Muscle layer of duodenum (tissue), 2 donors: ENCODE measurements at regions not wholly inside any gene's neighbourhood (a gene's known extent, or its start where the extent isn't known, plus 50 kb on each side); places are given as distances from the start of the nearest gene placed in this dataset.

ENCODE experiments used
- H3K27ac ChIP-seq: one replicate; pipeline ENCODE4 v1.7.0; 2013; ENCODE audit warnings: mild to moderate bottlenecking, low read length
- H3K27me3 ChIP-seq: one replicate; pipeline ENCODE4 v1.7.0; 2013; ENCODE audit warnings: low read depth, mild to moderate bottlenecking, control low read depth, low read length
- H3K36me3 ChIP-seq, 2 donors: one replicate each; pipeline ENCODE4 v1.7.0; 2013; ENCODE audit warnings: low read length in 2 of 2, control low read depth in 1 of 2, mild to moderate bottlenecking in 1 of 2; ENCODE audit not compliant: insufficient read depth in 2 of 2, control insufficient read depth in 1 of 2
- H3K4me1 ChIP-seq, 2 donors: one replicate each; pipeline ENCODE4 v1.7.0; 2013; ENCODE audit warnings: low read length in 2 of 2, mild to moderate bottlenecking in 2 of 2, control low read depth in 1 of 2, moderate library complexity in 1 of 2; ENCODE audit not compliant: insufficient read depth in 2 of 2, control insufficient read depth in 1 of 2
- H3K4me3 ChIP-seq, 2 donors: one replicate each; pipeline ENCODE4 v1.7.0; 2013; ENCODE audit warnings: low read length in 2 of 2, low read depth in 1 of 2, mild to moderate bottlenecking in 1 of 2
- H3K9me3 ChIP-seq, 2 donors: one replicate each; pipeline ENCODE4 v1.7.0; 2013; ENCODE audit warnings: low read length in 2 of 2, control low read depth in 1 of 2, mild to moderate bottlenecking in 1 of 2; ENCODE audit not compliant: control insufficient read depth in 1 of 2
- donor health status: healthy.

- Histone ChIP-seq H3K27ac (no peak overlapping the region), H3K4me1 (no peaks in the 10 kb centered on the region), H3K27me3 (no peaks in the 10 kb centered on the region), H3K4me3 (no peak overlapping the region), H3K36me3 (no peaks in the 10 kb centered on the region), H3K9me3 (no peaks in the 10 kb centered on the region)
Observed at GRCh38 chr3:124094496-124094895, 102.6 kb upstream of the ROPN1 start.

DNA sequence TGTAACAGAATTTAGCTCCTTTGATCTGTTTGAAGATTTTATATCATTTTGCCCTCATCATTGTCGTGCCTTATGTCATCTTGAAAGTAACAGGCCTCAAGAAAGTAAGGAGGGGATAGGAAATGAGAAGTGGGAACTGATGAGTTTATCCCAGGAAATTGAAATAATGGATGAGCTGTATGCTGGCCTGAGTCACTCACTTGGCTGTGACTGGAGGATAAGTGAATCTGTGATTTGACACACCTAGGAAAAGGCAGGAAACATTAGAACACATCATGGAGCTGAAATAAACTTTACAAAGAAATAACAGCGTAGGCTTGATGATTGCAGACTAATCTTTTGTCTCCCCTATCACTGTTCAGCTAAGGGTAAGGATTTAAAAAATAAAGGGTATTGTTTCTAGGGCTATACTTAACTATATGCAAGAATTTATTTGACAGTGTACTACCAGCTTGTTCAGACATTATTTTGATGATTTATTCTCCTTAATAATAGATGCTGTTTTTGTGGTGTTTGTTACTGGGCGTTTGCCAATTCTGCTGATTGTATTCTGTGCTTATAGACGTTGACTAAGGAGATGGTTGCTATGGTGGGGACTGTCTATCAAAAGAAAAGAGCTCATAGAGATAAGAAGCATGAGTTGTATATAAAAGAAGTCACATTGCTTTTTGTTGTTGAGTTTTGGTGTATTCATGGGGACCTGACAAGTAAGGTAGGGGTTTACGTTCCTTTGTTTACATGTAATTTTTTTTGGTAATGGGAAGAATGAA is 105.6 kb upstream of the ROPN1 start:
- H3K9me3 ChIP-seq, result no peaks in the 10 kb centered on the region
- no peak overlapping the region for H3K4me3 ChIP-seq
- H3K27ac ChIP-seq, result no peak overlapping the region
- no peaks in the 10 kb centered on the region for H3K27me3 ChIP-seq
- H3K4me1 ChIP-seq, result no peaks in the 10 kb centered on the region
- H3K36me3 ChIP-seq, result no peaks in the 10 kb centered on the region

DNA sequence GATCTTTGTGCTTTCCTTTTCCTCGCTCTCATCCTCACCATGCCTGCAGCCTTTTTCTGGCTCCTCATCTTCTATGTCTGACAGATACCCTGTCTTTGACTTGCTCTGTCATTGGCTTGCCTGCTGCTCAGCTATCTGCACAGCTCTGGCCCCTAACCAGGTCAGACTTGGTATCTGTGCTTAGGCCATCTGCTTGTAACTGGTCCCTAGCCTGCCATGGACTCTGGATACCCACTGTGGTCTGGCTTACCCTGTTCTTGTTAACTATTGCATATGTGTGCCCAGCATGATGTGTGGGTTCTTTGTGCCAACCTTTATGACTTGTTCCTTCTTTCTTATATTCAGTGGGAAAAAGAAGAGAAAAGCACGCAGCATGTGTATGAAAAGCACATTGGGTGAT is 109.7 kb upstream of the ROPN1 start:
- no peak overlapping the region for H3K4me3 ChIP-seq
- H3K27me3 ChIP-seq, result no peaks in the 10 kb centered on the region
- no peaks in the 10 kb centered on the region for H3K36me3 ChIP-seq
- H3K9me3 ChIP-seq, result no peaks in the 10 kb centered on the region
- peaks cover 0 to 1% of the 10 kb centered on the region in 2 donors for H3K4me1 ChIP-seq
- no peak overlapping the region for H3K27ac ChIP-seq

DNA sequence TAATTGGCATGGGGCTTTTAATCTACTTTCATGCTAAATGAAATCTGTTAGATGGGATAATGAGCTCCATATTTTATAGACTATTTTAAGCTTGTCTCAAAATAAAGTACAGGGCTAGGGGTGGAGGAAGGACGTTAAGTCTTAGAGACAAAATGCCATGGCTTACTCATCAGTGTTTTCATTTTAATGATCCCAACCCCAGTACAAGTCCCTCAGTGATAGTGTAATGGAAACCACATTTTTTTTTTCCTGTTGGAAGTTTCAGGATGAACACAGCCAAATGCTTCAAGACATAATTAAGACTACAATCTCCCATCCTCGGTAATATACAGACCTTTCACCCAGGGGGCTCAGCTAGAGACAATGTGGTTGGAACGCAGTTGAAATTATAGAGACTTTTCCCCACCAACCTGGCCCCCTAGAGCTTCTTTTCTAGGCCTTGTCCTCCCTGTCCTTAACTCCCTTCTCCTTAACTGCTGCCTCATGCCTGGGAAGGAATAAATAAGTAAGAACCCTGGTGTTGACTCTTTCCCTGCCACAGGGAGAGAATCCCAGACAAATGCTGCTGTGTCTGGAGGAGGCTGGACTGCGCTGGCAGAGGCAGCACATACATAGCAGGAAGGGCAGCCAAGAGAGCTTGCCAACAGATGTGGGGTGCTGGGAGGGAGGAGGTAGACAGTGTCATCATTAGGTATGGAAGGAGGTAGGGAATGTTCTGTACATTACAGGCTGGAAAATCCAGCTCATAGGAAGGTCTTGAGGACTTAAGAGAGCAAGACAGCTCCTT is 115.4 kb upstream of the ROPN1 start:
- no peak overlapping the region for H3K27ac ChIP-seq
- no peaks in the 10 kb centered on the region for H3K36me3 ChIP-seq

DNA sequence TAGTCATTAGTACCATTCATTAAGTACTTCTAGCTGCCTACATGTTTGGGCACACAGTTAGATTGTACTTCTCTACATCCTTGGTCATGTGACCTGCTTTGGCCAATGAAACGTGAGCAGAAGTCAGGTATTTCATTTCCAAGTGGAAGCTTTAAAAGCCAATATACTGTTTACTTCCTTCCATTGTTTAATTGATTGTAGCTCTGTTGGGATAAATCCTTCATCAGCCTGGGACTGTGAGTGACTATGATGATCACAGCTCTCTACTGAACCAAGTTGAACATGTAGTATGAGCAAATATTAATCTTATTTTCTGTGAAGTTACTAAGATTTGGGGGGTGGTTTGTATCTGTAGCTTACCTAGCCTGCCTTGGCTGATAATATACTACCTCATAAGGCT is 116.5 kb upstream of the ROPN1 start:
- H3K27ac ChIP-seq, result no peak overlapping the region
- no peak overlapping the region for H3K4me3 ChIP-seq
- peaks cover 0 to 4% of the 10 kb centered on the region in 2 donors for H3K4me1 ChIP-seq
- no peaks in the 10 kb centered on the region for H3K36me3 ChIP-seq
- H3K27me3 ChIP-seq, result no peaks in the 10 kb centered on the region
- H3K9me3 ChIP-seq, result no peaks in the 10 kb centered on the region

More for the DNA sequence above, 115.4 kb upstream of the ROPN1 start:
- Histone ChIP-seq H3K27me3 (no peaks in the 10 kb centered on the region), H3K4me1 (peaks cover 0 to 4% of the 10 kb centered on the region in 2 donors), H3K9me3 (no peaks in the 10 kb centered on the region), H3K4me3 (no peak overlapping the region)

DNA sequence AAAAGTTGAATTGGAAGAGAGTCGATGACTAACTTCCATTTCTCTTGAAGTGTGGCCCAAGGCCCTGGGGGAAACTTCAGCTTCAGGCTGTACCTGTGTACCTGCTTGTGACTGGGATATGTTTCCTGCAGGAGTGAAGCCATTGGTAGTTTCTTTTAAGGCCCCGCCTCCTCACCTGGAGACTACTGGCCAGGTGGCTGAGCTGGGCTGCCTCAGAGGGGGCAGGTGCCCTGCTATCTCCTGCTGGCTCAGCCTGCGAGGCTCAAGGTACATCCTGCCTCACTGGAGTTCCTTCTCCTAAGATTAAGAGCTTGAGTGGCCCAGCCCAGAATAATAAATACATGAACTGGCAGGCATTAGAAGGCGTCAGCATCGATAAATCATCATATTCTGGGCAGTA is 121.6 kb upstream of the ROPN1 start:
- Histone ChIP-seq H3K4me1 (no peaks in the 10 kb centered on the region), H3K27ac (no peak overlapping the region), H3K27me3 (no peaks in the 10 kb centered on the region)

DNA sequence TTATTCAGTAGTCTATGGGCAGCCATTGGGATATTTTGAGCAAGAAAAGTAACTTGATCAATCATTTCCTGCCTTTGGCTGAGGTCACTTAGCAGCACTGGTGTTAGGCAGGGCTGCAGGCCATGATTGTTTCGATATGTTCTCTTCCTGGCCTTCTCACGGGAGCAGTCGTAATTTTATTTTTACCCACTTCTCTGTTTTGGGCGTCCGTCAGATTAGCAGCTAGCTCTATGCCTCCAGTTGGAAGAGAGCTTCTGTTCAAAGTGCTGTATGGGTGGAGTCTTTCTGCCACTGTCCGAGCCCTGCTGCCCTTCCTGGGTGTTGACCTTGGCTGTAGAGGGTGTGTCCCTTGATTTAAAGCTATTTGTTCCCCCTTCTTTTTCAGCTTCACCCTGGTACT is 123.4 kb upstream of the ROPN1 start:
- H3K4me1 ChIP-seq, result no peaks in the 10 kb centered on the region
- H3K27me3 ChIP-seq, result no peaks in the 10 kb centered on the region
- H3K36me3 ChIP-seq, result no peaks in the 10 kb centered on the region
- H3K9me3 ChIP-seq, result no peaks in the 10 kb centered on the region
- no peak overlapping the region for H3K4me3 ChIP-seq
- H3K27ac ChIP-seq, result no peak overlapping the region

More for the DNA sequence above, 121.6 kb upstream of the ROPN1 start:
- Histone ChIP-seq H3K4me3 (no peak overlapping the region), H3K36me3 (no peaks in the 10 kb centered on the region), H3K9me3 (no peaks in the 10 kb centered on the region)

GRCh38 chr3:124115956-124116355 is 124.0 kb upstream of the ROPN1 start:
- Histone ChIP-seq H3K27me3 (no peaks in the 10 kb centered on the region), H3K36me3 (no peaks in the 10 kb centered on the region), H3K9me3 (no peaks in the 10 kb centered on the region), H3K27ac (no peak overlapping the region), H3K4me1 (no peaks in the 10 kb centered on the region), H3K4me3 (no peak overlapping the region)

- H3K27ac ChIP-seq, result no peak overlapping the region
Observed at GRCh38 chr3:124116906-124117305, 125.0 kb upstream of the ROPN1 start.

GRCh38 chr3:124117486-124117885 is 125.6 kb upstream of the ROPN1 start:
- no peak overlapping the region for H3K27ac ChIP-seq
- H3K36me3 ChIP-seq, result no peaks in the 10 kb centered on the region
- H3K27me3 ChIP-seq, result no peaks in the 10 kb centered on the region
- H3K4me1 ChIP-seq, result no peaks in the 10 kb centered on the region
- H3K9me3 ChIP-seq, result no peaks in the 10 kb centered on the region
- no peak overlapping the region for H3K4me3 ChIP-seq

More at GRCh38 chr3:124116906-124117305, 125.0 kb upstream of the ROPN1 start:
- no peaks in the 10 kb centered on the region for H3K9me3 ChIP-seq
- no peaks in the 10 kb centered on the region for H3K4me1 ChIP-seq
- H3K4me3 ChIP-seq, result no peak overlapping the region
- H3K36me3 ChIP-seq, result no peaks in the 10 kb centered on the region
- H3K27me3 ChIP-seq, result no peaks in the 10 kb centered on the region

DNA sequence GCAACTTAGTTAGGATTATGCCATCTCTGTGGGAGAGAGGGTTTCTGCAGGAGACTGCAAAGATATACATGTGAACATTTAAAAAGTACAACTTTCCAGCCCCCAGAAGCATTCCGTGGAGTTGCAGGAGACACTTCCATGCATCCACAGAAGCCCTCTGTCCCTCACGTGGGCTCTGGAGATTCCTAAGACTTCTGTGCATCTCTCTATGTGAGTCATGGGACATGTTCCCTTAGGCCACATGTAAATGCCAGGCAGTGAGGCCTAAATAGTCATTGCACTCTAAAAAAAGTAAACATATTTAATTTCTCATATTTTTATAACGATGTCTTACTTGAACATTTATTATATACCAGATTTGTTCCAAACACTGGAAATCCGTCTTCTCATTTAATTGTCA is 126.5 kb upstream of the ROPN1 start:
- no peaks in the 10 kb centered on the region for H3K27me3 ChIP-seq
- no peak overlapping the region for H3K4me3 ChIP-seq
- no peaks in the 10 kb centered on the region for H3K4me1 ChIP-seq
- no peak overlapping the region for H3K27ac ChIP-seq
- no peaks in the 10 kb centered on the region for H3K9me3 ChIP-seq
- no peaks in the 10 kb centered on the region for H3K36me3 ChIP-seq
